HepG2 (cell line): ENCODE measurements at regions not wholly inside any gene's neighbourhood (a gene's known extent, or its start where the extent isn't known, plus 50 kb on each side); places are given as distances from the start of the nearest gene placed in this dataset.

Experiments used
- ATAC-seq: fragments of 200-7000 bp; cut with Tn5 transposase; 3 replicates; pipeline ENCODE4 v1.9.1; 2020; ENCODE audit warnings: mild to moderate bottlenecking, moderate library complexity
- BruUV-seq: library from RNA; stranded (reverse); fragments of 400-500 nt; replicated peaks from 2 replicates; lab custom pipeline; 2021; lab: Mats Ljungman, UMichigan
- CTCF ChIA-PET: fragments of 300-600 bp; formaldehyde crosslinking; extraction: SDS; loops from one replicate; lab custom pipeline; 2021; ENCODE audit warnings: low total read pairs, inconsistent platforms, low intra/inter-chr PET ratio; lab: Yijun Ruan, JAX
- POLR2A ChIA-PET: fragments of 350-600 bp; sonication (Branson Sonifier 250); formaldehyde crosslinking; loops from one replicate; lab custom pipeline; 2020; ENCODE audit warnings: antibody characterized with exemption, inconsistent platforms; lab: Yijun Ruan, JAX
- DNase-seq: peaks from one replicate; pipeline ENCODE4 v3.0.0-alpha.2; 2015; ENCODE audit warnings: low spot score
- FAIRE-seq: peaks from 3 replicates; lab custom pipeline; 2011; peaks lifted over from hg19 to GRCh38; lab: Jason Lieb, UNC
- H2AFZ ChIP-seq: one replicate; pipeline ENCODE4 v1.6.1; 2011; ENCODE audit warnings: low read length, inconsistent platforms
- H3K27ac ChIP-seq: fragments of 300-600 bp; 3 replicates; pipeline ENCODE4 v1.8.0; 2011; ENCODE audit warnings: mixed run types, mild to moderate bottlenecking, mixed read lengths, low read length, inconsistent platforms; ENCODE audit not compliant: insufficient read depth; ENCODE audit errors: extremely low read length
- H3K27me3 ChIP-seq, 2 experiments: fragments of 200-600 bp in 1 of 2; 2 replicates in 1 of 2; 3 replicates in 1 of 2; pipeline versions ENCODE4 v1.6.0 to v1.8.0; 2011; ENCODE audit warnings: low read length in 2 of 2, mild to moderate bottlenecking in 2 of 2, moderate library complexity in 2 of 2, inconsistent platforms in 1 of 2; ENCODE audit not compliant: insufficient read depth in 2 of 2, control insufficient read depth in 1 of 2
- H3K36me3 ChIP-seq, 2 experiments: fragments of 200-600 bp in 1 of 2; replicated peaks in 1 of 2; 2 replicates in 1 of 2; 3 replicates in 1 of 2; pipeline versions ENCODE4 v1.5.1 to v1.8.0; 2011; ENCODE audit warnings: low read length in 2 of 2, inconsistent platforms in 1 of 2; ENCODE audit not compliant: insufficient read depth in 2 of 2, control insufficient read depth in 1 of 2
- H3K4me1 ChIP-seq: 2 replicates; pipeline ENCODE4 v1.5.1; 2012; ENCODE audit warnings: low read length, inconsistent platforms; ENCODE audit not compliant: insufficient read depth
- H3K4me2 ChIP-seq: 2 replicates; pipeline ENCODE4 v1.6.0; 2011; ENCODE audit warnings: low read depth, low read length, inconsistent platforms
- H3K4me3 ChIP-seq, 3 experiments: fragments of 200-600 bp in 1 of 3; sonication (generic), shearing (Covaris generic) in 1 of 3; replicated peaks in 1 of 3; 2 replicates each; pipeline ENCODE4 v1.5.1; 2011 to 2016; ENCODE audit warnings: low read length in 3 of 3, inconsistent platforms in 2 of 3, low read depth in 2 of 3, mild to moderate bottlenecking in 2 of 3, control low read depth in 1 of 3, mixed read lengths in 1 of 3; ENCODE audit not compliant: insufficient read depth in 1 of 3
- H3K79me2 ChIP-seq: one replicate; pipeline ENCODE4 v1.6.1; 2011; ENCODE audit warnings: low read length, inconsistent platforms; ENCODE audit not compliant: insufficient read depth
- H3K9ac ChIP-seq: 2 replicates; pipeline ENCODE4 v1.6.0; 2011; ENCODE audit warnings: mild to moderate bottlenecking, low read depth, low read length, inconsistent platforms; ENCODE audit not compliant: insufficient read depth
- H3K9me3 ChIP-seq: 2 replicates; pipeline ENCODE4 v1.5.1; 2012; ENCODE audit warnings: mild to moderate bottlenecking, low read length
- H4K20me1 ChIP-seq: 2 replicates; pipeline ENCODE4 v1.6.0; 2011; ENCODE audit warnings: inconsistent platforms, mild to moderate bottlenecking, low read length, moderate library complexity; ENCODE audit not compliant: insufficient read depth
- GABPA ChIP-seq, 2 experiments: IDR thresholded peaks; 2 replicates each; pipeline ENCODE4 v1.6.1; 2011 to 2016; ENCODE audit warnings: low read depth in 2 of 2, low read length in 1 of 2, missing biosample characterization in 1 of 2, missing genetic modification characterization in 1 of 2
- HMGXB3 ChIP-seq: sonication (generic); formaldehyde crosslinking; IDR thresholded peaks from 2 replicates; pipeline ENCODE4 v1.4.0; 2020; ENCODE audit warnings: missing genetic modification reagents, borderline replicate concordance
- HNF1A ChIP-seq, 2 experiments: sonication (generic) in 1 of 2; formaldehyde crosslinking in 1 of 2; IDR thresholded peaks; 2 replicates each; pipeline versions ENCODE4 v1.4.0 to v1.6.1; 2016 to 2020; ENCODE audit warnings: borderline replicate concordance in 1 of 2, low read depth in 1 of 2, mild to moderate bottlenecking in 1 of 2, missing genetic modification reagents in 1 of 2
- ZIK1 ChIP-seq: sonication (generic); formaldehyde crosslinking; IDR thresholded peaks from 2 replicates; pipeline ENCODE4 v1.5.0; 2020; ENCODE audit warnings: mild to moderate bottlenecking, low read depth, missing genetic modification reagents, borderline replicate concordance
- ZNF646 ChIP-seq: sonication (generic); formaldehyde crosslinking; IDR thresholded peaks from 2 replicates; pipeline ENCODE4 v1.9.0; 2021; ENCODE audit warnings: mild to moderate bottlenecking, missing genetic modification reagents
- ZNF674 ChIP-seq: sonication (generic); formaldehyde crosslinking; IDR thresholded peaks from 2 replicates; pipeline ENCODE4 v1.5.0; 2020; ENCODE audit warnings: low read depth, mild to moderate bottlenecking, missing genetic modification reagents
- WGBS: methylation state at CpG from one replicate; pipeline ENCODE4 v1.1.6; 2017; ENCODE audit warnings: low lambda C conversion rate; 5-methylcytosine and 5-hydroxymethylcytosine counted together
- in situ Hi-C: cut with HindIII; loops from 2 replicates; pipeline ENCODE4 v1.10.0; 2017; ENCODE audit warnings: low pct_unique_long_range_greater_than_20kb; ENCODE audit not compliant: extremely low pct_ligation_motif_present
- intact Hi-C: fragments of 100-400 bp; cut with micrococcal nuclease; formaldehyde crosslinking; loops from one replicate; pipeline ENCODE4 v1.10.0; 2022; ENCODE audit not compliant: unreplicated experiment

DNA sequence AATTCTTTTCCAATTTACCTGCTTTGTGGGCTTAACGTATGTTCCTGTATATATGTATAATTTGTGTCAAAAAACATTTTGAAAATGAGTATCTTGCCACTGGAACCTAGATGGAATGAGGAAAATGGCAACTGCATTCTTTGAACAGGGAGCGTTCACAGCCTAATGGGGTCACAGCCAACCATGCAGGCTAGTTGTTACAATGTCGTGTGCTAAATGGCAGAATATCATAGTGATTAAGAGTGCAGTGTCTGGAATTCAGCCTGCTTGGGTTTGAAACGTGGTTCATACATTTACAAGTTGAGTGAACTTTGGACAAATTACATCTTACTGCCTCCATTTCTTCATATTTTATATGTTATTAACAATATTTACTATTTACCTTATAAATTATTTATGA lies 70.8 kb downstream of the PCDH7 start (continued):
- no peak for TF ChIP-seq HMGXB3 (CRISPR knock-in tag)

- Histone ChIP-seq H3K9me3 (no peaks in the 10 kb centered on the region), H2AFZ (no peak overlapping the region), H3K9ac (no peak overlapping the region), H3K79me2 (no peaks in the 10 kb centered on the region), H3K36me3 (no peaks in the 10 kb centered on the region), H3K27me3 (no peaks in the 10 kb centered on the region; a peak in 1 of 5 replicates), H3K4me2 (no peak overlapping the region), H3K27ac (no peak overlapping the region), H3K4me3 (no peak overlapping the region), H4K20me1 (no peaks in the 10 kb centered on the region), H3K4me1 (no peaks in the 10 kb centered on the region)
- ATAC-seq (no peak), FAIRE-seq (no peak), DNase-seq (no peak)
- no TSS peak for BruUV-seq
- ChIA-PET CTCF (no interaction called here), POLR2A (no interaction called here)
- in situ Hi-C loops (no loop called here), intact Hi-C loops (no loop called here)
- WGBS = 16% methylated on average over 3 of the region's 3 CpGs
- TF ChIP-seq ZNF674 (CRISPR knock-in tag) (no peak), ZIK1 (CRISPR knock-in tag) (no peak), GABPA (IDR thresholded peaks at IDR 0.05; ENCODE audit: low read depth, low read length) (no peak), GABPA (CRISPR knock-in tag; IDR thresholded peaks at IDR 0.05; ENCODE audit: low read depth) (no peak), ZNF646 (CRISPR knock-in tag) (no peak), HNF1A (IDR thresholded peaks at IDR 0.05; ENCODE audit: low read depth) (no peak), HNF1A (CRISPR knock-in tag; IDR thresholded peaks at IDR 0.05; ENCODE audit: borderline replicate concordance) (no peak)
These were observed 72.4 kb downstream of the PCDH7 start for GRCh38 chr4:30792601-30793000.
